ENCODE measurements at regions not wholly inside any gene's neighbourhood (a gene's known extent, or its start where the extent isn't known, plus 50 kb on each side); places are given as distances from the start of the nearest gene placed in this dataset.

DNA sequence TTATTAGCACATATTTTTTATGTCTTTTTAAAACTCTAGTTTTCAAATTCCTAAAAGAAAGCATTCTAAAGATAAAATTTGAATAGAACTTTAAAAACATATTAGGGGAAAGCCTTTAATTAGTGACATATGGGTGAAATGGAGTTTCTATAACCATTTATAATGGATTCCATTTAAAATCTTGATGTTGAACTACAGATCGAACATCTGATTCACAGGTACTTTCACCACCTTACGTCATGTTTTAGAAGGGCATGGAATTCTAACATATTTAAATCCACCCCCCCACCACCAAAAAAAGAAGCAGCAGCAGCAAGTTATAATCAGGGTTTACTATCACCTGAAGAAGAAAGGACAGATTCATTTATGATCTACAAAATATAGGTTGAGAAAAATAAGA lies 298.4 kb downstream of the SMOC2 start:
- Histone ChIP-seq H3K9ac (ENCODE audit: low read depth, low read length) (no peak overlapping the region), H4K20me1 (ENCODE audit: insufficient read depth, low read length) (no peaks in the 10 kb centered on the region), H3K4ac (ENCODE audit: low read depth, low read length) (no peak overlapping the region), H3K18ac (ENCODE audit: low read depth, low read length) (no peak overlapping the region), H2BK20ac (ENCODE audit: low read depth, low read length) (no peak overlapping the region), H2AK5ac (ENCODE audit: low read depth, low read length) (no peak overlapping the region), H3K4me3 (ENCODE audit: insufficient read depth, low read depth, low read length) (no peak overlapping the region), H3K4me2 (ENCODE audit: low read depth, low read length) (no peak overlapping the region), H2BK5ac (ENCODE audit: low read depth, low read length, poor library complexity, severe bottlenecking) (no peak overlapping the region), H2AK9ac (replicated peaks; ENCODE audit: low read depth, low read length, poor library complexity) (no peak overlapping the region), H4K5ac (ENCODE audit: low read depth, low read length) (no peak overlapping the region), H2AFZ (replicated peaks; ENCODE audit: low read length, poor library complexity) (no peak overlapping the region), H3K56ac (ENCODE audit: extremely low read depth, insufficient read depth, low read length) (no peak overlapping the region), H3K14ac (replicated peaks; ENCODE audit: low read depth, low read length) (no peak overlapping the region), H3K4me1 (ENCODE audit: control insufficient read depth, insufficient read depth, low read length) (no peaks in the 10 kb centered on the region), H3K36me3 (ENCODE audit: control insufficient read depth, insufficient read depth, low read length) (no peaks in the 10 kb centered on the region), H4K91ac (ENCODE audit: insufficient read depth, low read depth, low read length) (no peak overlapping the region), H3K23ac (ENCODE audit: low read depth, low read length) (no peak overlapping the region), H4K8ac (ENCODE audit: low read depth in 2 of 2, low read length in 2 of 2) (no peak overlapping the region), H3K27me3 (ENCODE audit: control insufficient read depth, insufficient read depth, low read length) (no peaks in the 10 kb centered on the region), H2BK120ac (ENCODE audit: low read depth, low read length) (no peak overlapping the region), H3K27ac (ENCODE audit: insufficient read depth, low read length) (no peak overlapping the region), H3K9me1 (ENCODE audit: insufficient read depth, low read length) (no peaks in the 10 kb centered on the region), H3K79me1 (ENCODE audit: low read depth in 1 of 2, low read length in 2 of 2) (no peaks in the 10 kb centered on the region), H2BK15ac (ENCODE audit: low read depth, low read length) (no peak overlapping the region), H3K9me3 (ENCODE audit: control insufficient read depth, insufficient read depth, low read length) (peaks cover 25% of the 10 kb centered on the region)
- TF ChIP-seq MAZ (IDR thresholded peaks at IDR 0.05; ENCODE audit: borderline replicate concordance, low read depth, low read length) (no peak), MXI1 (IDR thresholded peaks at IDR 0.05; ENCODE audit: borderline replicate concordance, low read depth, low read length) (no peak), BHLHE40 (IDR thresholded peaks at IDR 0.05; ENCODE audit: low read depth, low read length) (no peak), POLR2A (IDR thresholded peaks at IDR 0.05; ENCODE audit: low read depth, low read length) (no peak), NFE2L2 (IDR thresholded peaks at IDR 0.05; ENCODE audit: low read depth, low read length) (no peak), CHD1 (IDR thresholded peaks at IDR 0.05; ENCODE audit: low read depth, low read length) (no peak), RFX5 (IDR thresholded peaks at IDR 0.05; ENCODE audit: low read depth, low read length) (no peak), MAFK (IDR thresholded peaks at IDR 0.05; ENCODE audit: low read depth, low read length) (no peak), RCOR1 (IDR thresholded peaks at IDR 0.05; ENCODE audit: insufficient replicate concordance, low read length) (no peak), FOS (IDR thresholded peaks at IDR 0.05; ENCODE audit: low read depth, low read length) (no peak), CEBPB (IDR thresholded peaks at IDR 0.05; ENCODE audit: low read depth, low read length) (no peak), USF2 (IDR thresholded peaks at IDR 0.05; ENCODE audit: low read depth, low read length) (no peak), ELK1 (IDR thresholded peaks at IDR 0.05; ENCODE audit: borderline replicate concordance, low read depth, low read length) (no peak), SMC3 (IDR thresholded peaks at IDR 0.05; ENCODE audit: low read depth, low read length) (no peak), RAD21 (IDR thresholded peaks at IDR 0.05; ENCODE audit: low read length) (no peak)
- TF ChIP-seq, protein P1, sequence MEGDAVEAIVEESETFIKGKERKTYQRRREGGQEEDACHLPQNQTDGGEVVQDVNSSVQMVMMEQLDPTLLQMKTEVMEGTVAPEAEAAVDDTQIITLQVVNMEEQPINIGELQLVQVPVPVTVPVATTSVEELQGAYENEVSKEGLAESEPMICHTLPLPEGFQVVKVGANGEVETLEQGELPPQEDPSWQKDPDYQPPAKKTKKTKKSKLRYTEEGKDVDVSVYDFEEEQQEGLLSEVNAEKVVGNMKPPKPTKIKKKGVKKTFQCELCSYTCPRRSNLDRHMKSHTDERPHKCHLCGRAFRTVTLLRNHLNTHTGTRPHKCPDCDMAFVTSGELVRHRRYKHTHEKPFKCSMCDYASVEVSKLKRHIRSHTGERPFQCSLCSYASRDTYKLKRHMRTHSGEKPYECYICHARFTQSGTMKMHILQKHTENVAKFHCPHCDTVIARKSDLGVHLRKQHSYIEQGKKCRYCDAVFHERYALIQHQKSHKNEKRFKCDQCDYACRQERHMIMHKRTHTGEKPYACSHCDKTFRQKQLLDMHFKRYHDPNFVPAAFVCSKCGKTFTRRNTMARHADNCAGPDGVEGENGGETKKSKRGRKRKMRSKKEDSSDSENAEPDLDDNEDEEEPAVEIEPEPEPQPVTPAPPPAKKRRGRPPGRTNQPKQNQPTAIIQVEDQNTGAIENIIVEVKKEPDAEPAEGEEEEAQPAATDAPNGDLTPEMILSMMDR (conservative IDR thresholded peaks at IDR 0.05; ENCODE audit: low read depth, low read length): no peak
- DNase-seq: no peak
- POLR2A ChIA-PET (ENCODE audit: unreplicated experiment): no interaction called here
- ATAC-seq (ENCODE audit: low read depth): no peak
- CTCF ChIA-PET: no interaction called here
- in situ Hi-C loops (cut with MboI; ENCODE audit: low sequenced_read_pairs) (no loop called here), dilution Hi-C loops (cut with HindIII; ENCODE audit: low sequenced_read_pairs, unreplicated experiment) (no loop called here), intact Hi-C loops (cut with micrococcal nuclease) (no loop called here)
- no CpG with 5 or more reads among the region's 2 CpGs for WGBS, 2 experiments (ENCODE audit: extremely low coverage in 2 of 2, insufficient read length in 1 of 2)
- BruUV-seq (replicated peaks): no TSS peak
